K562 (cell line): ENCODE measurements at regions not wholly inside any gene's neighbourhood (a gene's known extent, or its start where the extent isn't known, plus 50 kb on each side); places are given as distances from the start of the nearest gene placed in this dataset.

Experiments
- ATAC-seq: fragments of 200-7000 bp; cut with Tn5 transposase; 3 replicates; pipeline ENCODE4 v1.9.1; 2020; ENCODE audit warnings: moderate library complexity
- BruUV-seq: library from RNA; stranded (reverse); fragments of 400-500 nt; replicated peaks from 2 replicates; lab custom pipeline; 2021; lab: Mats Ljungman, UMichigan
- CTCF ChIA-PET: fragments of 300-600 bp; formaldehyde crosslinking; extraction: SDS; loops from one replicate; lab custom pipeline; 2021; ENCODE audit warnings: low intra/inter-chr PET ratio; lab: Yijun Ruan, JAX
- POLR2A ChIA-PET: fragments of 300-600, 350-650 bp; sonication (Branson Sonifier 250); formaldehyde crosslinking; extraction: SDS; loops from one replicate; lab custom pipeline; 2021; ENCODE audit warnings: antibody characterized with exemption, inconsistent platforms; lab: Yijun Ruan, JAX
- DNase-seq, 4 experiments: peaks; one replicate each; pipeline versions ENCODE4 v3.0.0 to v3.0.0-alpha.2; 2011 to 2018; ENCODE audit warnings: low spot score in 3 of 4, mixed read lengths in 3 of 4; ENCODE audit errors: extremely low read depth in 1 of 4
- FAIRE-seq: peaks from 2 replicates; lab custom pipeline; 2011; peaks lifted over from hg19 to GRCh38; lab: Jason Lieb, UNC
- H2AFZ ChIP-seq: 2 replicates; pipeline ENCODE4 v1.6.0; 2011; ENCODE audit warnings: low read depth, low read length, control low read depth, inconsistent platforms
- H3K27ac ChIP-seq: fragments of 200-600 bp; 3 replicates; pipeline ENCODE4 v1.8.0; 2011; ENCODE audit warnings: low read depth, mild to moderate bottlenecking, control low read depth, inconsistent platforms, low read length, moderate library complexity, mixed read lengths; ENCODE audit errors: extremely low read depth
- H3K27me3 ChIP-seq, 2 experiments: fragments of 300-600 bp in 1 of 2; 2 replicates in 1 of 2; 3 replicates in 1 of 2; pipeline versions ENCODE4 v1.6.0 to v1.8.0; 2011; ENCODE audit warnings: inconsistent platforms in 2 of 2, low read length in 2 of 2, mild to moderate bottlenecking in 1 of 2, mixed read lengths in 1 of 2, moderate library complexity in 1 of 2; ENCODE audit not compliant: control insufficient read depth in 2 of 2, insufficient read depth in 2 of 2
- H3K36me3 ChIP-seq: fragments of 300-600 bp; 3 replicates; pipeline ENCODE4 v1.8.0; 2011; ENCODE audit warnings: mild to moderate bottlenecking, low read length, inconsistent platforms; ENCODE audit not compliant: control insufficient read depth, insufficient read depth
- H3K4me1 ChIP-seq, 2 experiments: fragments of 200-600 bp in 1 of 2; replicated peaks in 1 of 2; 2 replicates in 1 of 2; 3 replicates in 1 of 2; pipeline versions ENCODE4 v1.5.1 to v1.8.0; 2011; ENCODE audit warnings: inconsistent platforms in 2 of 2, low read length in 2 of 2, mild to moderate bottlenecking in 1 of 2, mixed read lengths in 1 of 2, moderate library complexity in 1 of 2; ENCODE audit not compliant: control insufficient read depth in 2 of 2, insufficient read depth in 2 of 2
- H3K4me2 ChIP-seq: 2 replicates; pipeline ENCODE4 v1.6.1; 2011; ENCODE audit warnings: low read length, control low read depth, inconsistent platforms, mixed read lengths; ENCODE audit not compliant: insufficient read depth
- H3K4me3 ChIP-seq: fragments of 200-600 bp; sonication (generic), shearing (Covaris generic); 2 replicates; pipeline ENCODE4 v1.5.1; 2016; ENCODE audit warnings: control low read depth, inconsistent platforms
- H3K79me2 ChIP-seq: fragments of 200-600 bp; 3 replicates; pipeline ENCODE4 v1.8.0; 2011; ENCODE audit warnings: low read length, inconsistent platforms; ENCODE audit not compliant: control insufficient read depth, insufficient read depth
- H3K9ac ChIP-seq, 2 experiments: 2 replicates each; pipeline versions ENCODE4 v1.6.0 to v1.6.1; 2011; ENCODE audit warnings: low read depth in 2 of 2, low read length in 2 of 2, control low read depth in 1 of 2, inconsistent platforms in 1 of 2, mild to moderate bottlenecking in 1 of 2, mixed read lengths in 1 of 2; ENCODE audit not compliant: insufficient read depth in 1 of 2
- H3K9me1 ChIP-seq: one replicate; pipeline ENCODE4 v1.6.0; 2011; ENCODE audit warnings: inconsistent platforms, mild to moderate bottlenecking, low read length, moderate library complexity; ENCODE audit not compliant: control insufficient read depth, insufficient read depth
- H3K9me3 ChIP-seq: replicated peaks from 2 replicates; pipeline ENCODE4 v1.5.1; 2011; ENCODE audit warnings: low read depth, low read length, inconsistent platforms; ENCODE audit not compliant: control insufficient read depth, insufficient read depth
- H4K20me1 ChIP-seq: replicated peaks from 2 replicates; pipeline ENCODE4 v1.6.1; 2011; ENCODE audit warnings: low read length, inconsistent platforms, mixed read lengths; ENCODE audit not compliant: control insufficient read depth, insufficient read depth
- DMBX1 ChIP-seq: fragments of 250-450 bp; sonication (Bioruptor Pico); IDR thresholded peaks from 2 replicates; pipeline ENCODE4 v1.8.0; 2022; ENCODE audit warnings: inconsistent platforms, mild to moderate bottlenecking, moderate library complexity, borderline replicate concordance
- ETS2 ChIP-seq: IDR thresholded peaks from 2 replicates; pipeline ENCODE4 v1.6.1; 2016; ENCODE audit warnings: borderline replicate concordance, missing genetic modification characterization, mild to moderate bottlenecking, moderate library complexity, missing compliant biosample characterization; ENCODE audit not compliant: poor library complexity, severe bottlenecking
- GATAD2A ChIP-seq: fragments of 450-650 bp; IDR thresholded peaks from 2 replicates; pipeline ENCODE4 v1.6.1; 2017
- PHB ChIP-seq: fragments of 250-450 bp; sonication (Bioruptor Pico); IDR thresholded peaks from 2 replicates; pipeline ENCODE4 v1.5.0; 2021
- SREBF1 ChIP-seq: fragments of 150-350 bp; IDR thresholded peaks from 2 replicates; pipeline ENCODE4 v1.6.1; 2014; ENCODE audit warnings: antibody characterized with exemption, low read depth, low read length, borderline replicate concordance
- SRSF7 ChIP-seq: fragments of 200-400 bp; formaldehyde crosslinking; optimal IDR thresholded peaks from 2 replicates; pipeline ENCODE3; 2017; ENCODE audit warnings: mild to moderate bottlenecking, low read depth, low read length
- TARDBP ChIP-seq: fragments of 450-650 bp; IDR thresholded peaks from 2 replicates; pipeline ENCODE4 v1.6.1; 2016
- TCF3 ChIP-seq: sonication (generic); formaldehyde crosslinking; IDR thresholded peaks from 2 replicates; pipeline ENCODE4 v1.4.0; 2020; ENCODE audit warnings: mild to moderate bottlenecking, missing genetic modification reagents
- TFAM ChIP-seq: fragments of 250-450 bp; sonication (Bioruptor Pico); conservative IDR thresholded peaks from 2 replicates; pipeline ENCODE4 v1.5.0; 2021; ENCODE audit warnings: mild to moderate bottlenecking, moderate library complexity
- TRIM28 ChIP-seq: fragments of 450-650 bp; IDR thresholded peaks from 2 replicates; pipeline ENCODE4 v1.6.1; 2017
- WHSC1 ChIP-seq: IDR thresholded peaks from one replicate; pipeline ENCODE4 v1.6.1; 2012; ENCODE audit warnings: low read length, control low read depth, inconsistent platforms
- ZNF41 ChIP-seq: fragments of 250-450 bp; sonication (Bioruptor Pico); conservative IDR thresholded peaks from 2 replicates; pipeline ENCODE4 v1.4.0; 2020; ENCODE audit warnings: mild to moderate bottlenecking
- ZNF431 ChIP-seq: sonication (generic); formaldehyde crosslinking; IDR thresholded peaks from 2 replicates; pipeline ENCODE4 v1.8.0; 2022; ENCODE audit warnings: mild to moderate bottlenecking, missing genetic modification reagents
- ZNF699 ChIP-seq: fragments of 250-450 bp; sonication (Bioruptor Pico); IDR thresholded peaks from 2 replicates; pipeline ENCODE4 v1.8.0; 2021; ENCODE audit warnings: mild to moderate bottlenecking, moderate library complexity; ENCODE audit not compliant: insufficient replicate concordance
- ZNF764 ChIP-seq: fragments of 250-450 bp; sonication (Bioruptor Pico); IDR thresholded peaks from 2 replicates; pipeline ENCODE4 v1.4.0; 2020; ENCODE audit warnings: low read depth, mild to moderate bottlenecking, moderate library complexity
- WGBS: fragments of 100-300 bp; shearing (Covaris generic); methylation state at CpG from one replicate; pipeline ENCODE4 v1.1.6; 2016; ENCODE audit warnings: low coverage, mixed read lengths; ENCODE audit not compliant: insufficient coverage; ENCODE audit errors: missing lambda C conversion rate; 5-methylcytosine and 5-hydroxymethylcytosine counted together
- in situ Hi-C: fragments of 300-500 bp; cut with MboI; formaldehyde crosslinking; loops from 4 replicates; pipeline ENCODE4 v1.15.0; 2018; ENCODE audit warnings: inconsistent platforms, mixed read lengths
- intact Hi-C: fragments of 100-400 bp; cut with micrococcal nuclease; formaldehyde crosslinking; loops from 2 replicates; pipeline ENCODE4 v1.14.2; 2022
- TF ChIP-seq, protein P1 (sequence below): IDR thresholded peaks from 2 replicates; pipeline ENCODE4 v1.6.1; 2012; ENCODE audit warnings: low read depth, low read length, improper control_type of control experiment, borderline replicate concordance

DNA sequence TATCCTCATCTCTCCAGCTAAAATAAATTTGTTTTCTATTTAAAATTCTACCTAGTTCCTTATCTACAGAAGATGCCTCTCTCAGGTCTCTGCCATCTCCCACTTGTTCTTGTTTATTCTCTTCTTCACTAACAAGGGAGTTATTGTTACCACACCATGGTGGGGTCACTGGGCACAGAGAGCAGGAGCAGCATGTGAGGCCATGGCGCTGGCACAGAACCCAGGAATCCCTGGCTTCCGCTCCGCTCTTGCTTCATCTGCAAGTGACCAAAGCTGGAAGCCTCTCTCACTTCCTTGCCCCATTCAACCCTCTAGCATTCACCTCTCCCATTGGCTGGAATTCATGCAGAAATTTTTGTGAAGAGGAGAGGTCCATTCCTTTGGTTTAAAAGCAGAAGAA lies 190.7 kb upstream of the NCAM1 start:
- no peaks in the 10 kb centered on the region for H3K9me1 ChIP-seq
- FAIRE-seq (no peak), ATAC-seq (no peak), DNase-seq (no peak)
- H3K36me3 ChIP-seq = no peaks in the 10 kb centered on the region
- H3K27me3 ChIP-seq = peaks cover 2 to 16% of the 10 kb centered on the region in 2 experiments; a peak in 2 of 5 replicates
- no TSS peak for BruUV-seq
- no peaks in the 10 kb centered on the region for H3K4me1 ChIP-seq
- H3K9me3 ChIP-seq = no peaks in the 10 kb centered on the region
- H3K27ac ChIP-seq = no peak overlapping the region
- H4K20me1 ChIP-seq = no peaks in the 10 kb centered on the region; the same call in 1 of the 2 replicates
- no peak overlapping the region for H3K4me2 ChIP-seq
- intact Hi-C loops (no loop called here), in situ Hi-C loops (no loop called here)
- CTCF ChIA-PET = no interaction called here
- TF ChIP-seq DMBX1 (CRISPR knock-in tag) = no peak
- no peak for TF ChIP-seq ZNF431 (CRISPR knock-in tag)
- TF ChIP-seq TRIM28 = no peak
- no peak for TF ChIP-seq ZNF41 (CRISPR knock-in tag)
- no peak for TF ChIP-seq TARDBP
- no peak for TF ChIP-seq SREBF1
- no peak for TF ChIP-seq GATAD2A
- no peak for TF ChIP-seq TFAM (CRISPR knock-in tag)
- TF ChIP-seq ZNF764 (CRISPR knock-in tag) = no peak
- TF ChIP-seq SRSF7 = no peak
- TF ChIP-seq WHSC1 = no peak
- TF ChIP-seq TCF3 (CRISPR knock-in tag) = no peak
- no peak for TF ChIP-seq PHB (CRISPR knock-in tag)
- no peak for TF ChIP-seq ETS2 (tag)
- no peak for TF ChIP-seq ZNF699 (CRISPR knock-in tag)
- TF ChIP-seq, protein P1, sequence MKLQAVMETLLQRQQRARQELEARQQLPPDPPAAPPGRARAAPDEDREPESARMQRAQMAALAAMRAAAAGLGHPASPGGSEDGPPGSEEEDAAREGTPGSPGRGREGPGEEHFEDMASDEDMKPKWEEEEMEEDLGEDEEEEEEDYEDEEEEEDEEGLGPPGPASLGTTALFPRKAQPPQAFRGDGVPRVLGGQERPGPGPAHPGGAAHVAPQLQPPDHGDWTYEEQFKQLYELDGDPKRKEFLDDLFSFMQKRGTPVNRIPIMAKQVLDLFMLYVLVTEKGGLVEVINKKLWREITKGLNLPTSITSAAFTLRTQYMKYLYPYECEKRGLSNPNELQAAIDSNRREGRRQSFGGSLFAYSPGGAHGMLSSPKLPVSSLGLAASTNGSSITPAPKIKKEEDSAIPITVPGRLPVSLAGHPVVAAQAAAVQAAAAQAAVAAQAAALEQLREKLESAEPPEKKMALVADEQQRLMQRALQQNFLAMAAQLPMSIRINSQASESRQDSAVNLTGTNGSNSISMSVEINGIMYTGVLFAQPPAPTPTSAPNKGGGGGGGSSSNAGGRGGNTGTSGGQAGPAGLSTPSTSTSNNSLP = no peak
- H3K79me2 ChIP-seq = no peaks in the 10 kb centered on the region
- POLR2A ChIA-PET = interaction anchor here (1.6 kb wide), 1 partner anchor 12 kb away, joined by 4 read pairs; no protein-coding TSS in a partner anchor
- no peak overlapping the region for H3K9ac ChIP-seq
- no peak overlapping the region for H3K4me3 ChIP-seq
- H2AFZ ChIP-seq = no peak overlapping the region
- WGBS = 0% methylated on average over 3 of the region's 3 CpGs
